Astrocyte of the spinal cord (primary cell): ENCODE measurements at regions not wholly inside any gene's neighbourhood (a gene's known extent, or its start where the extent isn't known, plus 50 kb on each side); places are given as distances from the start of the nearest gene placed in this dataset.

Experiments used
- DNase-seq: peaks from one replicate; pipeline ENCODE4 v3.0.0; 2011; ENCODE audit warnings: low read depth, low spot score
- H3K4me3 ChIP-seq: 2 replicates; pipeline ENCODE4 v1.5.1; 2011; ENCODE audit warnings: low read depth, mild to moderate bottlenecking, low read length, moderate library complexity
- in situ Hi-C: cut with HindIII; loops from 2 replicates; pipeline ENCODE4 v1.10.0; 2017; ENCODE audit warnings: low sequenced_read_pairs
- TF ChIP-seq, protein P1 (sequence below): IDR thresholded peaks from 2 replicates; pipeline ENCODE4 v1.5.1; 2012; ENCODE audit warnings: low read depth, mild to moderate bottlenecking, low read length, inconsistent platforms

DNA sequence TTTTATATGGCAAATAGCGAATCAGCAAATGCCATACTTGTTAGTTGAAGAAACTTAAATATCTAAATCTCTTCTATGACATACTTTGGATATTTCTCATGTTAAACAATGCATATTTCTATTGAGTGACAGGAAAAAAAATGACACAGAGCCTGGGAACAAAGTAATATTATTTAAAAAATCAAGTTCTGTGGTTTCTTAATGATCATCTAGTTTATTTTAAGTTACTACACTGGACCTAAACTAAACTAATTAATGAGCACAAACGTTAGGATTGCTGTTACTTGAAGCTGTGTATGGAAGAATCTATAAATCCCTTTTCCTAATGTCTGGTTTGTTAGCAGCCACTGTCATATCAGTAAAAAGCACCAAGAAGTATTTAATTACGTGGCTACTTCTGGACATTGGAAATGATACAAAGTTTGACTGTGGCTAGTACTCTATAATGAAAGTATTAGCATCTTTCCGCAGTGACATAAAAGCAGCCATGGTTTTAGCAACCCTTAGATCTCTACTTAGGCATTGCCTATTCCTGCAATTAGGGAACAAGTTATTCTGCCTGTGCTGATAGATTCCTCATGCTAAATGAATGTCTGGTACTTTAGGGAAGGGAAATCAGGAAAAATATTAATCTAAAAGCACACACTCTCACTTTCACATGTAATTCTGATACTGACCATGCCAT is 981.7 kb upstream of the B3GALT2 start:
- H3K4me3 ChIP-seq, result no peak overlapping the region
- in situ Hi-C loops, result no loop called here
- TF ChIP-seq, protein P1, sequence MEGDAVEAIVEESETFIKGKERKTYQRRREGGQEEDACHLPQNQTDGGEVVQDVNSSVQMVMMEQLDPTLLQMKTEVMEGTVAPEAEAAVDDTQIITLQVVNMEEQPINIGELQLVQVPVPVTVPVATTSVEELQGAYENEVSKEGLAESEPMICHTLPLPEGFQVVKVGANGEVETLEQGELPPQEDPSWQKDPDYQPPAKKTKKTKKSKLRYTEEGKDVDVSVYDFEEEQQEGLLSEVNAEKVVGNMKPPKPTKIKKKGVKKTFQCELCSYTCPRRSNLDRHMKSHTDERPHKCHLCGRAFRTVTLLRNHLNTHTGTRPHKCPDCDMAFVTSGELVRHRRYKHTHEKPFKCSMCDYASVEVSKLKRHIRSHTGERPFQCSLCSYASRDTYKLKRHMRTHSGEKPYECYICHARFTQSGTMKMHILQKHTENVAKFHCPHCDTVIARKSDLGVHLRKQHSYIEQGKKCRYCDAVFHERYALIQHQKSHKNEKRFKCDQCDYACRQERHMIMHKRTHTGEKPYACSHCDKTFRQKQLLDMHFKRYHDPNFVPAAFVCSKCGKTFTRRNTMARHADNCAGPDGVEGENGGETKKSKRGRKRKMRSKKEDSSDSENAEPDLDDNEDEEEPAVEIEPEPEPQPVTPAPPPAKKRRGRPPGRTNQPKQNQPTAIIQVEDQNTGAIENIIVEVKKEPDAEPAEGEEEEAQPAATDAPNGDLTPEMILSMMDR, result no peak
- no peak for DNase-seq

DNA sequence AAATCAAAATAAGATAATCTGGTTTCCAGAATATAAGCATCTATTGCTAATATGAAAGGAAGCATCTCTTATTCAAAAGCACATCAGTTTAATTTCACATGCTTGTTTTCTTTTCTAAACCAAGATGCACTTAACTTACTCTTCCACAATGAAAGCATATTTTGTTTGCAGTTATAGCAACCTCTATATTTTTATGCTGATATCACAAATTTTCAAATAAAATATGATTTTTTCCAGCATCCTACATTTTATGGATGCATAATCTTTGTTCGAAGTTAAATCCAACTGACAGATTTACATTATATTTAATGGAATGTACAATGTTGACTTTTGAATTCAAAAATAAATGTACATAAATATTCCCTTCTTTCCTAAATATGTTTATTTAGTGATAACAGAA is 978.3 kb upstream of the B3GALT2 start:
- DNase-seq, result no peak
- H3K4me3 ChIP-seq, result no peak overlapping the region
- in situ Hi-C loops, result no loop called here
- TF ChIP-seq, protein P1, result no peak

DNA sequence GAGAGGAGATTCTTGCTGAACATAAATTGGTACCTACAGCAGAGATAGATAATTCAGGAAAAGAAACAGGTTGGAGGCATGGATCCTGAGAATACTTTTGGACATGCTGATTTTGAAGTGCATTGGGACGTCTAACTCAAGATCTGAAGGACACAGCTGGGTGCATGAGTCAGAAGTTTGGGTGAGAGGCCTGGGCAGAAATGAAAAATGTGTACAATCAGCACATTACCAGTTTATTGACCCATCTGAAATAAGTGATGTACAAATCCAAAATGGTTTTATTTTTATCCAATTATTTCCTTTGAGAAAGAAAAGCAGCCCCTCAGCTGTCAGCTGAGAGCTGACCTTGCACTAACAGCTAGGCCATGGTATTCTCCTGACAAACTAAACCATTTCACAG is 975.2 kb upstream of the B3GALT2 start:
- in situ Hi-C loops, result no loop called here
- no peak for DNase-seq
- no peak overlapping the region for H3K4me3 ChIP-seq
- TF ChIP-seq, protein P1, result no peak

DNA sequence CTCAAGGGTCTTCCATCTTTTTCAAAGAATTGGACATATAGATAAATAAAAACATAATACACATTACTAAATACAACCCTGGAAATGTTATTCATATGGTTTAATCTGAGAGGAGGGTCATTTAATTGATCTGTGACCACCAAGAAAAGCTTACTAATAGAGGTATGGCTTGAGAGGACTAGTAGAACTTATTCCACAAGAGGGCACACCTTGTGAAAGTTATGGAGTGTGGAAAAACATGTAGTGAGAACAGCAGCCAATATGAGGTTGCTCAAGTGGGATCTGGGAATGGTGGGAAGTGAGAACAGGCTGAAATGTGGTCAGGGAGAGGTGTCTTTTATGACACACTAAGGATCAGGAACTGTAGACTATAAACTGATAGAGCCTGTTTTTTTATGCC is 973.5 kb upstream of the B3GALT2 start:
- TF ChIP-seq, protein P1, result no peak
- no peak for DNase-seq
- no peak overlapping the region for H3K4me3 ChIP-seq
- in situ Hi-C loops, result no loop called here

DNA sequence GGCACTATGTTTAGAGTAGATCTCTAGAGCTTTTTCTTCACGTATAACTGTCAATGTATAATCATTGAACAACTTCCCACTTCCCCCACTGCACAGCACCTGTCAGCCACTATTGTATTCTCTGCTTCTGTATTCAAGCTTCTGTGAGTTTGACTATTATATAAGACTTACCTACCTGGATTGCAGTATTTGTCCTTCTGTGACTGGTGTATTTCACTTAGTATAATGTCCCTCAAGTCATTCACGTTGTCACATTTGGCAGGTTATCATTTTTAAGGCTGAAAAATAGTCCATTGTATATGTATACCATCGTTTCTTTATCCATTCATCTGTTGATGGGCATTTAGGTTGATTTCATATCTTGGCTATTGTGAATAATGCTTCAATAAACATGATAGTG is 969.5 kb upstream of the B3GALT2 start:
- no peak for DNase-seq
- in situ Hi-C loops, result no loop called here
- TF ChIP-seq, protein P1, result no peak
- H3K4me3 ChIP-seq, result no peak overlapping the region

DNA sequence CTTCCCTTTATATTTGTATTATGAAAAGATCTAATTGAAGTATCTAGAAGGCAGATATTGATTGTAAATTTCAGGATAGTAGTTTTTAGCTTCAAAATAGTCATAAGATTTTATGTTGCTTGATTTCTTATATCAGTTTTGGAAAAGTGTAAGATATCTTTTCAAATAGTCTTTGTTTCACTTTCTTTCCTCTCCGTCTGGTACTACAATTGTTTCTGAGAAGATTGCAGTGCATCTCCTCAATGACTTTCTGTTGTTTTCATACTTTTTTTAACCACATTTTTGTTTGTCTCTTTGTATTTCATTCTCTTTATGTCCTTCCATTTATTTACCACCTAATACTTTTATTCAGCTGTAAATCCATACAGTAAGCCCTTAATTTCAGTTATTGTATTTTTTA is 964.6 kb upstream of the B3GALT2 start:
- DNase-seq, result no peak
- H3K4me3 ChIP-seq, result no peak overlapping the region
- in situ Hi-C loops, result no loop called here

More for the DNA sequence above, 964.6 kb upstream of the B3GALT2 start:
- TF ChIP-seq, protein P1, result no peak
